Upper lobe of right lung (tissue), 1 donor: ENCODE measurements at regions not wholly inside any gene's neighbourhood (a gene's known extent, or its start where the extent isn't known, plus 50 kb on each side); places are given as distances from the start of the nearest gene placed in this dataset.

Experiments used
- ATAC-seq: fragments of 200-7000 bp; cut with Tn5 transposase; one replicate; pipeline ENCODE4 v1.9.1; 2020; ENCODE audit warnings: mild to moderate bottlenecking, moderate library complexity
- DNase-seq: peaks from one replicate; pipeline ENCODE4 v3.0.0-alpha.2; 2020
- H3K27ac ChIP-seq: fragments of 200-600 bp; one replicate; pipeline ENCODE4 v1.8.0; 2022
- H3K27me3 ChIP-seq: fragments of 200-600 bp; one replicate; pipeline ENCODE4 v1.8.0; 2022; ENCODE audit warnings: mild to moderate bottlenecking
- H3K36me3 ChIP-seq: fragments of 200-600 bp; one replicate; pipeline ENCODE4 v1.8.0; 2022
- H3K4me1 ChIP-seq: fragments of 200-600 bp; one replicate; pipeline ENCODE4 v1.8.0; 2022
- H3K4me3 ChIP-seq: fragments of 200-600 bp; one replicate; pipeline ENCODE4 v1.8.0; 2022; ENCODE audit warnings: mild to moderate bottlenecking
- H3K9me3 ChIP-seq: fragments of 200-600 bp; one replicate; pipeline ENCODE4 v1.8.0; 2022
- CTCF ChIP-seq: fragments of 200-600 bp; IDR thresholded peaks from one replicate; pipeline ENCODE4 v1.8.0; 2022; ENCODE audit warnings: antibody characterized with exemption
- intact Hi-C: fragments of 100-400 bp; cut with DNase I; formaldehyde crosslinking; loops from one replicate; pipeline ENCODE4 v1.11.0; 2022
- donor health status: DM: no; HTN: yes; CAD: no; lungs with severe emphysema.

DNA sequence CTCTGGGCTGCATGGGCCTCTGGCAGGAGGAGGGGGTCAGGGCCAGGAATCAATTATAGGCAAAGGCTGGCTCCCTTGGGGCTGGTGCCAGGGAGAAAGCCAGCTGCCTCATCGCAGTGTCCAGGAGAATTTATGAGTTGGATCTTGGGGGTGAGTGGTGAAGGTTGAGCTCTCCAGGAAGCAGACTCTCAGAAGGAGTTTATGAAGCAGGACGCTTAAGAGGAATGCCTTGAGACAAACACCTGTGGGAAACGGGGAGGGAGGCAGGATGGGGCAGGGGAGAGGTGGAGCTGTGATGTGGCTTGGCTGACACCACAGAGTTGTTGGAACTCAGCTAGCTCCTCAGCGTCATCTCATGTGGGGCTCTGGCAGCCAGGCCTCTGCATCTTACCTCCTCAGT is 428.5 kb downstream of the RPS24 start:
- intact Hi-C loops, result no loop called here
- no peaks in the 10 kb centered on the region for H3K27me3 ChIP-seq
- no peak for DNase-seq
- no peaks in the 10 kb centered on the region for H3K4me1 ChIP-seq
- no peak for TF ChIP-seq CTCF
- ATAC-seq, result no peak
- H3K36me3 ChIP-seq, result no peaks in the 10 kb centered on the region
- no peak overlapping the region for H3K4me3 ChIP-seq
- H3K27ac ChIP-seq, result no peak overlapping the region
- H3K9me3 ChIP-seq, result no peaks in the 10 kb centered on the region

- ATAC-seq, result no peak
- no peak for TF ChIP-seq CTCF
- Histone ChIP-seq H3K4me3 (no peak overlapping the region), H3K9me3 (no peaks in the 10 kb centered on the region), H3K4me1 (no peaks in the 10 kb centered on the region), H3K27me3 (no peaks in the 10 kb centered on the region), H3K36me3 (no peaks in the 10 kb centered on the region), H3K27ac (no peak overlapping the region)
- DNase-seq, result no peak
- intact Hi-C loops, result no loop called here
Measured at GRCh38 chr10:78462726-78463228, 429.1 kb downstream of the RPS24 start.

DNA sequence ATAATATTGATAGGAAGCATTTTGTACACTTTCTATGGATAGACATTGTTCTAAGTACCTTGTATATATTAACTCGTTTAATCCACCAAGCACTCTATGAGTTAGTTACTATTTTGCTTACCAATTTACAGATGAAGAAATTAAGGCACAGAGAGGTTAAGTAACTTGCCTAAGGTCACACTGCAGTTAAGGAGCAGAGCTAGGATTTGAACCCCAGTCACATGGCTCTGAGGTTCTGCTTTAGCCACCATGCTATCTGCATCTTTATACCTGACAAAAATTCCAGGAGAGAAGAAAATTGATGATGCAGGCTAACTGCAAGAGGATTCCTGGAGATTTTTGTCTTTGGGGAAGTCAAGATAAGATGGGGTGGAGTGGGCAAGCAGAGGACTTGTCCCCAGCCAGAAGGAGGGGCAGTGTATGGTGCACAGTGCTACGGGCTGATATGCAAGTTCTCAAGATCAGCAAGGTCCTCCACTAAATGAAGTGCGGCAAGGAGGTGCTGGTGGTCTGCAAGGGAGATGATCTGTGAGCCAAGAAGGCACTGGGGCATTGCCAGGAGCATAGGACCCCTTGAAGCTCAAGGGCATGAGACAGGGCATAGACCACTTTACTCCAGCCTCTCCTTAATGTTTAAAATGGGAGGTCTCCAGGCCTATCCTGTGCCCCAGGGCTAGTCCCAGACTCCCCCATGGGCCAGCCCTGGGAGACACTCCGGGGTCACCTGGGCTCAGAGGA is 430.6 kb downstream of the RPS24 start:
- DNase-seq, result no peak
- Histone ChIP-seq H3K36me3 (no peaks in the 10 kb centered on the region), H3K27me3 (no peaks in the 10 kb centered on the region), H3K27ac (no peak overlapping the region), H3K9me3 (no peaks in the 10 kb centered on the region), H3K4me1 (no peaks in the 10 kb centered on the region), H3K4me3 (no peak overlapping the region)
- TF ChIP-seq CTCF, result no peak
- peak; percentile 27 for ATAC-seq
- intact Hi-C loops, result no loop called here

- Histone ChIP-seq H3K36me3 (no peaks in the 10 kb centered on the region), H3K9me3 (no peaks in the 10 kb centered on the region), H3K4me3 (no peak overlapping the region), H3K27ac (no peak overlapping the region), H3K4me1 (no peaks in the 10 kb centered on the region), H3K27me3 (no peaks in the 10 kb centered on the region)
- intact Hi-C loops, result no loop called here
- ATAC-seq (no peak), DNase-seq (no peak)
- TF ChIP-seq CTCF, result no peak
Measured at GRCh38 chr10:78464856-78465267, 431.2 kb downstream of the RPS24 start.

GRCh38 chr10:78465431-78465830 is 431.8 kb downstream of the RPS24 start:
- no peak for TF ChIP-seq CTCF
- intact Hi-C loops, result no loop called here
- Histone ChIP-seq H3K36me3 (no peaks in the 10 kb centered on the region), H3K4me1 (no peaks in the 10 kb centered on the region), H3K4me3 (no peak overlapping the region), H3K9me3 (no peaks in the 10 kb centered on the region), H3K27me3 (no peaks in the 10 kb centered on the region), H3K27ac (no peak overlapping the region)
- DNase-seq (no peak), ATAC-seq (no peak)
